ENCODE measurements at regions not wholly inside any gene's neighbourhood (a gene's known extent, or its start where the extent isn't known, plus 50 kb on each side); places are given as distances from the start of the nearest gene placed in this dataset.

DNA sequence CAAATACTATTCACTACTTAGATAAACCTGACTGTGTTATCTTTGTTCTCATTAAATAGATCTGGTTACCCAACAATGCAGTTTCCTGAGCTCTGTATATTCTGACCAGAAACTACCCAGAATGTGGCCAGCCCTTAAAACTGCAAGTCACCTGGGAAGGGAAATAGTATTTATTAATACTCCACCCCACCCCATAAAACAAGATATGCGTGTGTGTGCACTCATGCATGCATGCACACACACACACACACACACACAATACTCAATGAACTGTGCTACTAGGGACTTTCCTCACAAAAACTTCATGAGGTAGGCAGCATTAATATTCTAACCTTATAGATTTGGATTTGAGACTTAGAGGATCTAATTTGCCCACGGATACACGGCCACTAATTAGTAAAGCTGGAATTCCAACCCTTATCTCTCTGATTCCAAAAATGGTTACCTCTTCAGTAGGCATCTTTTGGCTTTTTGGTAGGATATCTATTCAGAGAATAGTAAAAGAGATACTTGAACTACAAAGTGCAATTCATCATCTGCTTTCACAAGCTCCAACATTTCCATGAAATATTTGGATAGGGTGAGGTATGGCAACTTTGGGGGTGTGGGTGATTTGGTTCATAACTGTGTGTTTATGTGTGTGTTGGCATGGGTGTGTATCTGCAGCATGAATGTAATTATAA, 197.0 kb upstream of the CFAP20DC start:
- no peaks in the 10 kb centered on the region for H3K27me3 ChIP-seq
- peaks cover 9 to 16% (median 14%) of the 10 kb centered on the region in 4 donors for H3K4me1 ChIP-seq
- no peak overlapping the region for H3K27ac ChIP-seq (replicated peaks in 1 of 4)
- intact Hi-C loops (cut with DNase I), result no loop called here
- no peak overlapping the region for H3K4me3 ChIP-seq
- H3K36me3 ChIP-seq, result no peaks in the 10 kb centered on the region
- TF ChIP-seq, protein P1, sequence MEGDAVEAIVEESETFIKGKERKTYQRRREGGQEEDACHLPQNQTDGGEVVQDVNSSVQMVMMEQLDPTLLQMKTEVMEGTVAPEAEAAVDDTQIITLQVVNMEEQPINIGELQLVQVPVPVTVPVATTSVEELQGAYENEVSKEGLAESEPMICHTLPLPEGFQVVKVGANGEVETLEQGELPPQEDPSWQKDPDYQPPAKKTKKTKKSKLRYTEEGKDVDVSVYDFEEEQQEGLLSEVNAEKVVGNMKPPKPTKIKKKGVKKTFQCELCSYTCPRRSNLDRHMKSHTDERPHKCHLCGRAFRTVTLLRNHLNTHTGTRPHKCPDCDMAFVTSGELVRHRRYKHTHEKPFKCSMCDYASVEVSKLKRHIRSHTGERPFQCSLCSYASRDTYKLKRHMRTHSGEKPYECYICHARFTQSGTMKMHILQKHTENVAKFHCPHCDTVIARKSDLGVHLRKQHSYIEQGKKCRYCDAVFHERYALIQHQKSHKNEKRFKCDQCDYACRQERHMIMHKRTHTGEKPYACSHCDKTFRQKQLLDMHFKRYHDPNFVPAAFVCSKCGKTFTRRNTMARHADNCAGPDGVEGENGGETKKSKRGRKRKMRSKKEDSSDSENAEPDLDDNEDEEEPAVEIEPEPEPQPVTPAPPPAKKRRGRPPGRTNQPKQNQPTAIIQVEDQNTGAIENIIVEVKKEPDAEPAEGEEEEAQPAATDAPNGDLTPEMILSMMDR (IDR thresholded peaks at IDR 0.05), result no peak
- TF ChIP-seq POLR2A (IDR thresholded peaks at IDR 0.05; ENCODE audit: low read depth) (no peak), POLR2AphosphoS5 (IDR thresholded peaks at IDR 0.05) (no peak), EP300 (IDR thresholded peaks at IDR 0.05) (no peak)
- 90% methylated on average over 3 of the region's 3 CpGs for WGBS
- H3K9me3 ChIP-seq, result no peaks in the 10 kb centered on the region
- no peak for DNase-seq (ENCODE audit: extremely low spot score)

DNA sequence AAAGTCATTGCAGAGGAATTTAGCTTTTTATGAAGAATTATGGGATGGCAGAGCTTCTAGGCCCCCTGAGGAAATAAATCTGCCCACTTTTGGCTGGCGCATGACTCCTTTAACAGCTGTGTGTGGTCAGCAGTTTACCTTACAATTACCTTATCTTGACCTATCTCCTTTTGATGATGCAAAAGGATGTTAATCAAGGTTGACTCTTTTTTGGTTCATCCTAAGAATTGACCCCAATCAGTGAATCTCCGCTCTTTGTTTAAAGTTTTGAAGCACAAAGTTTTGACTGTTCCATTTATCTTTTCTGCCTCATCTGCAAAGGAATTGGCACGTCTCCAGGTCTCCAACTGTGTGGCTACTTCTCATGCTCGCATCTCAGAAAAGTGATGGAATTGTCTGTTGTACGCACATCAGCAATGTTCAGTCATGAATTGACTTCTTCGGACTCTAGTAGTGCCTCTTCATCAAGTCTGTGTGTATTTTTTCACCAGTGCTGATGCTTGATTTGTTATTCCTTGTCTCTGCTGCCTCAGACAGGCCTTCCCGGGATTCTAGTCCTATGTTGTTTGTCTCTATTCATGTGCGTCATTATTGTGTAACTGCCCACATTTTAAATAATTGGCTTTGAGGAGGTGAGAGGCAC, 196.2 kb upstream of the CFAP20DC start:
- Histone ChIP-seq H3K9me3 (no peaks in the 10 kb centered on the region), H3K4me3 (no peak overlapping the region), H3K36me3 (no peaks in the 10 kb centered on the region), H3K4me1 (peaks cover 9 to 16% (median 14%) of the 10 kb centered on the region in 4 donors), H3K27ac (replicated peaks in 1 of 4) (no peak overlapping the region), H3K27me3 (no peaks in the 10 kb centered on the region)
- intact Hi-C loops (cut with DNase I), result no loop called here
- DNase-seq (ENCODE audit: extremely low spot score), result no peak
- 40% methylated on average over 8 of the region's 8 CpGs for WGBS
- TF ChIP-seq EP300 (IDR thresholded peaks at IDR 0.05) (no peak), POLR2A (IDR thresholded peaks at IDR 0.05; ENCODE audit: low read depth) (no peak), POLR2AphosphoS5 (IDR thresholded peaks at IDR 0.05) (no peak)
- TF ChIP-seq, protein P1 (IDR thresholded peaks at IDR 0.05), result no peak

DNA sequence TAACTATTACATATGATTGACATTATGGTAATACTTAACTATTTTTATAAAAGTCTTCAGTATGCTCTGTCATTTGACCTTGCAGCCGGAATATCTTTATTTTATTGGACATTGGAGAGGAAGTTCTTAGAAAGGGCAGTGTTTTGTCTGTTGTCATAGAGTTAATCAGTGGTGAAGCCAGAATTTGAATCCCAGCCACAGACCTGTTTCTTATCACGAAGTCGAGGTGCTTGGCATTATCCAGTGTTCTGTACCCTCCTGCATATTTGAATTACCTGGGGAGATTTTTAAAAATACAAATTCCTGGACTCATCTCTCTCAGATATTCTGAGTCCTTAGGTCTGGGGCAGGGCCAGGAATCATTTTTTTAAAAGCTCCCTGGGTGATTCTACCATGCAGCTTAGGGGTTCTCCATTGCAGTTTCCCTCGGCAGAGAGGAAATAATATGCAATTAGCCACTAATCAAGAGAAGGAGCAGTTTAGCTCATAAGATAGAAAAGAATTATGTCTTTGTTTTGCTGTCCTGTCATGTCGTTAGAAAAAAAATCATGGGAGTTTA, 195.6 kb upstream of the CFAP20DC start:
- Histone ChIP-seq H3K4me3 (no peak overlapping the region), H3K4me1 (peaks cover 9 to 16% (median 14%) of the 10 kb centered on the region in 4 donors), H3K36me3 (no peaks in the 10 kb centered on the region), H3K27me3 (no peaks in the 10 kb centered on the region), H3K9me3 (no peaks in the 10 kb centered on the region), H3K27ac (replicated peaks in 1 of 4) (no peak overlapping the region)
- intact Hi-C loops (cut with DNase I), result no loop called here
- 22% methylated on average over 5 of the region's 5 CpGs for WGBS
- TF ChIP-seq EP300 (IDR thresholded peaks at IDR 0.05) (no peak), POLR2AphosphoS5 (IDR thresholded peaks at IDR 0.05) (no peak), POLR2A (IDR thresholded peaks at IDR 0.05; ENCODE audit: low read depth) (no peak)
- TF ChIP-seq, protein P1 (IDR thresholded peaks at IDR 0.05), result no peak
- no peak for DNase-seq (ENCODE audit: extremely low spot score)

DNA sequence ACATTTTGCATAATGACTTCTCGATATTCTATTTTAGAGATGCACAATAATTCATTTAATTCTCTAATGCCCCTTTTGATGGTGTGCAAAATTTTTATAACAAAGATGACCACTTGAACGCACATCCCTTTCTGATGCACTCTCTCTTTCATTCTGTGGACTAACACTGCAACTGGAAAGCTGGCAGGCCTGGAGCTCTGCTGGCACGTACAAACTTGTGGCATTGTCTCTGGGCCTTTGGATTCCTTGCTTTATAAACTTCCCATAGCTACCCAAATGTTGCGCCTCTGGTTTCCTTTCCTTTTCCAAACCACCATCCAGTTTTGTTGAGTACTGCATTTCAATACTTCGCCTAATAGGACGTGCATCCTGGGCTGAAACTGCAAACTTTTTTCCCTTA, 194.5 kb upstream of the CFAP20DC start:
- H3K27ac ChIP-seq (replicated peaks in 1 of 4), result no peak overlapping the region
- 86% methylated on average over 6 of the region's 6 CpGs for WGBS
- intact Hi-C loops (cut with DNase I), result no loop called here
- peaks cover 9 to 16% (median 14%) of the 10 kb centered on the region in 4 donors for H3K4me1 ChIP-seq
- H3K9me3 ChIP-seq, result no peaks in the 10 kb centered on the region
- no peak for DNase-seq (ENCODE audit: extremely low spot score)
- no peak overlapping the region for H3K4me3 ChIP-seq
- TF ChIP-seq POLR2A (IDR thresholded peaks at IDR 0.05; ENCODE audit: low read depth) (no peak), POLR2AphosphoS5 (IDR thresholded peaks at IDR 0.05) (no peak)
- TF ChIP-seq, protein P1 (IDR thresholded peaks at IDR 0.05), result no peak
- H3K36me3 ChIP-seq, result no peaks in the 10 kb centered on the region
- H3K27me3 ChIP-seq, result no peaks in the 10 kb centered on the region
